ENCODE measurements at regions not wholly inside any gene's neighbourhood (a gene's known extent, or its start where the extent isn't known, plus 50 kb on each side); places are given as distances from the start of the nearest gene placed in this dataset.

DNA sequence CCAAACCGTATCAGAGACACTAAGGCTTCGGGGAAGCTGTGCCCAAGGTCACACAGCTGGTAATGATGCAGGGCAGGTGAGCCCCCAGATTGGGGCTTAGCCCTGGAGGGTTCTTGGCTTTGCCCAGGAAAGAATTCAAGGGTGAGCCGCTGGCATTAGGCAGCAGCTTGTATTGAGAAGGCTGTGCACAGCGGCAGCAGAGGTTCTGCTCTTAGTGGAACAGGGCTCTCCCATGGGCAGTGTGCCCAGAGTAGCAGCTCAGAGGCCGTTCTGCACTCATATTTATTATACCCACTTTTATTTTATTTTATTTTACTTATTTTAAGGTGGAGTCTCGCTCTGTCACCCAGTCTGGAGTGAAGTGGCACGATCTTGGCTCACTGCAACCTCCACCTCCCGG lies 85.8 kb upstream of the IER5L start:
- TF ChIP-seq, protein P1, sequence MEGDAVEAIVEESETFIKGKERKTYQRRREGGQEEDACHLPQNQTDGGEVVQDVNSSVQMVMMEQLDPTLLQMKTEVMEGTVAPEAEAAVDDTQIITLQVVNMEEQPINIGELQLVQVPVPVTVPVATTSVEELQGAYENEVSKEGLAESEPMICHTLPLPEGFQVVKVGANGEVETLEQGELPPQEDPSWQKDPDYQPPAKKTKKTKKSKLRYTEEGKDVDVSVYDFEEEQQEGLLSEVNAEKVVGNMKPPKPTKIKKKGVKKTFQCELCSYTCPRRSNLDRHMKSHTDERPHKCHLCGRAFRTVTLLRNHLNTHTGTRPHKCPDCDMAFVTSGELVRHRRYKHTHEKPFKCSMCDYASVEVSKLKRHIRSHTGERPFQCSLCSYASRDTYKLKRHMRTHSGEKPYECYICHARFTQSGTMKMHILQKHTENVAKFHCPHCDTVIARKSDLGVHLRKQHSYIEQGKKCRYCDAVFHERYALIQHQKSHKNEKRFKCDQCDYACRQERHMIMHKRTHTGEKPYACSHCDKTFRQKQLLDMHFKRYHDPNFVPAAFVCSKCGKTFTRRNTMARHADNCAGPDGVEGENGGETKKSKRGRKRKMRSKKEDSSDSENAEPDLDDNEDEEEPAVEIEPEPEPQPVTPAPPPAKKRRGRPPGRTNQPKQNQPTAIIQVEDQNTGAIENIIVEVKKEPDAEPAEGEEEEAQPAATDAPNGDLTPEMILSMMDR (conservative IDR thresholded peaks at IDR 0.05 in 1 of 2, IDR thresholded peaks at IDR 0.05 in 1 of 2; ENCODE audit: low read depth in 1 of 2, low read length in 2 of 2): no peak
- TF ChIP-seq EZH2 (IDR thresholded peaks at IDR 0.05; ENCODE audit: low read length, missing control alignments): no peak

Data from fibroblast of lung (primary cell).